Ectodermal cell (in vitro differentiated cells): ENCODE measurements at regions not wholly inside any gene's neighbourhood (a gene's known extent, or its start where the extent isn't known, plus 50 kb on each side); places are given as distances from the start of the nearest gene placed in this dataset.

Experiments
- H3K27ac ChIP-seq: 2 replicates; pipeline ENCODE4 v1.7.0; 2013; ENCODE audit warnings: mild to moderate bottlenecking, low read depth, low read length; ENCODE audit not compliant: insufficient read depth, poor library complexity, severe bottlenecking
- H3K27me3 ChIP-seq: 2 replicates; pipeline ENCODE4 v1.7.0; 2013; ENCODE audit warnings: mild to moderate bottlenecking, low read length; ENCODE audit not compliant: insufficient read depth, control insufficient read depth, poor library complexity, severe bottlenecking
- H3K36me3 ChIP-seq: one replicate; pipeline ENCODE4 v1.7.0; 2013; ENCODE audit warnings: low read length; ENCODE audit not compliant: control insufficient read depth, insufficient read depth
- H3K4me1 ChIP-seq: one replicate; pipeline ENCODE4 v1.7.0; 2013; ENCODE audit warnings: low read length; ENCODE audit not compliant: control insufficient read depth, insufficient read depth
- H3K4me3 ChIP-seq: 2 replicates; pipeline ENCODE4 v1.7.0; 2013; ENCODE audit warnings: low read depth, low read length, control low read depth; ENCODE audit not compliant: insufficient read depth
- H3K9me3 ChIP-seq: 2 replicates; pipeline ENCODE4 v1.7.0; 2013; ENCODE audit warnings: mild to moderate bottlenecking, low read length, moderate library complexity; ENCODE audit not compliant: control insufficient read depth
- WGBS, 2 experiments: methylation state at CpG; one replicate each; pipeline ENCODE4 v1.1.7; 2013; ENCODE audit warnings: missing lambda C conversion rate in 2 of 2; 5-methylcytosine and 5-hydroxymethylcytosine counted together

DNA sequence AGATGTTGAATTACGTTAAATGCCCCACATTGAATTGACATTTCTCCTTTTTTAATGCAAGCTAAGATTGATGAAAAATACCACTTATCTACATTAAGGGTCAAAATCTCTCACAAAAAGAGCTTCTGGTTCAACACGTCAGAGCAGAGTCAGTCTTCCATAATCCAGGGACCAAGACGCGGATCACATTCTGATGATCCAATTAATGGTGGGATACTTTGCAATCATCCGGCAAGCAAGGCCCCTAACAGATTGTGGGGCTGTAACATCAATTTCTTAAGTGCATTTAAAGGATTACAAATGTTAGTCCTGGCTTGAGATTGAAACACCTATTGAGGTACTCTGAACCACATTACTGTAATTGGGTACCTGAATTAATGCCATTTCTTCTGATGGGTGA is 120.2 kb upstream of the ESRRG start:
- Histone ChIP-seq H3K27me3 (no peaks in the 10 kb centered on the region), H3K4me1 (no peaks in the 10 kb centered on the region), H3K27ac (no peak overlapping the region), H3K4me3 (no peak overlapping the region), H3K9me3 (no peaks in the 10 kb centered on the region), H3K36me3 (no peaks in the 10 kb centered on the region)
- WGBS, 2 experiments: 95 to 96% methylated on average over 5 of the region's 5 CpGs

GRCh38 chr1:216841165-216841564 is 117.9 kb upstream of the ESRRG start:
- Histone ChIP-seq H3K4me3 (no peak overlapping the region), H3K27me3 (no peaks in the 10 kb centered on the region), H3K9me3 (no peaks in the 10 kb centered on the region), H3K27ac (no peak overlapping the region), H3K4me1 (no peaks in the 10 kb centered on the region), H3K36me3 (no peaks in the 10 kb centered on the region)
- 85 to 91% methylated on average over 3 of the region's 3 CpGs for WGBS, 2 experiments

- Histone ChIP-seq H3K36me3 (no peaks in the 10 kb centered on the region), H3K27ac (no peak overlapping the region), H3K4me3 (no peak overlapping the region), H3K27me3 (no peaks in the 10 kb centered on the region), H3K4me1 (no peaks in the 10 kb centered on the region), H3K9me3 (no peaks in the 10 kb centered on the region)
- 13 to 26% methylated on average over 3 of the region's 3 CpGs for WGBS, 2 experiments
Measured at GRCh38 chr1:216836316-216836715, 113.1 kb upstream of the ESRRG start.

GRCh38 chr1:216833509-216833908 is 110.3 kb upstream of the ESRRG start:
- Histone ChIP-seq H3K36me3 (no peaks in the 10 kb centered on the region), H3K4me3 (no peak overlapping the region), H3K9me3 (no peaks in the 10 kb centered on the region), H3K27me3 (no peaks in the 10 kb centered on the region), H3K27ac (no peak overlapping the region), H3K4me1 (no peaks in the 10 kb centered on the region)
- WGBS, 2 experiments: 91 to 95% methylated on average over 4 of the region's 4 CpGs

GRCh38 chr1:216832192-216832591 is 109.0 kb upstream of the ESRRG start:
- H3K4me1 ChIP-seq: no peaks in the 10 kb centered on the region
- WGBS, 2 experiments: 92 to 96% methylated on average over 3 of the region's 3 CpGs

DNA sequence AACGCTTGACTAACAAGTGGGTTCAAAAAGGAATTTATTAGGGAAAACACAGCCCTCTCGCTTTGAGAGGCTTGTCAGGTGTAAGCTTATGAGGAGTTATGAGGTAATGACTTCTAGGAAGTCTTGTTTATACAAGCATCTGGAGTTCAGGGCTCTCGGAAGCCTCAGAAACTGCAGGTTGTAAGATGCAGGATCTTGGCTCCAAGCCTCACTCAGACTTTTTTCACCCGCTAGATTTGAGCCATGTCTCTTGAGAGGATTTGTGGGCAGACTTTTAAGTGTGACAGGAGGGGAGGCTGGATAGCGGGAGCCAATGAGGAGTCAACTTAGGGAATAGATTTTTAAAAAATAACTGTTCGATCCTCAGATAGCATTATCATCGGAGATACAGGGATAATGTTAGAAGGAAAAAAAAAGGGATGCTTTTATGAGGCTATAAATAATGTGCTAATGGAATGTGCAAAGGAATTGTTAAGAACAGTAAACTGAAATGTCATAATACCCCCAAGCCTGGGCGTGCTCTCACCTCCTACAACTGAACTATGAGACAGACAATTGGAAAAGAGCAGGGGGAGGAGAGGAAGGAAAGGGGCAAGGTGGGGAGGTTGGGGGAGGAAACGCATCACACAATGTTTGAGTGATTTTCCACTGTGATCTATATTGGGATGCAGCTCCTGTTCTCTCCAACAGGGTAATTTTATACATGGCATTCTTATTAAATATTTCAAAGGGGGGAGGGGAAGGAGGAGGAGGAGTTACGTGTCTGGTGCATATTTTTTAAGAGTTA is 107.4 kb upstream of the ESRRG start:
- WGBS, 2 experiments: 84 to 88% methylated on average over 9 of the region's 10 CpGs
- Histone ChIP-seq H3K27me3 (no peaks in the 10 kb centered on the region), H3K9me3 (no peaks in the 10 kb centered on the region), H3K36me3 (no peaks in the 10 kb centered on the region), H3K4me1 (no peaks in the 10 kb centered on the region), H3K4me3 (no peak overlapping the region), H3K27ac (no peak overlapping the region)

More at GRCh38 chr1:216832192-216832591, 109.0 kb upstream of the ESRRG start:
- H3K27ac ChIP-seq: no peak overlapping the region
- H3K4me3 ChIP-seq: no peak overlapping the region
- no peaks in the 10 kb centered on the region for H3K36me3 ChIP-seq
- H3K27me3 ChIP-seq: no peaks in the 10 kb centered on the region
- H3K9me3 ChIP-seq: no peaks in the 10 kb centered on the region

DNA sequence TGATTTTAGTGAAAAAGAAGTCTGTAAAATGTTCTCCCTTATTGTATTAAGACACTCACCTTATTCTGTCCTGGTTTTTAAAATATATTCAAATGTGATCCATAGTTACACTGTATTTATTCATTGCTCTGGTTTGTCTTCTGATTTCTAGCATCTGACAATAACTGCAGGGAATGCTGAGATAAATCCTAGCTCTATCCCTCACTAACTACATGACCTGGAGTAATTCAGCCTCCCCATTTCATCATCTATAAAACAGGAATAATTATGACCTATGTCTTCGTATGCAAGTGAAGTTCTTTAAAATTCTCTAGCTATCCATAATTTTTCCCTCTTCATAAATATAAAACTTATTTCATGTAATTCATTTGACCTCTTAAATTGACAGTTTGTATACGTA is 104.0 kb upstream of the ESRRG start:
- Histone ChIP-seq H3K9me3 (no peaks in the 10 kb centered on the region), H3K36me3 (no peaks in the 10 kb centered on the region), H3K4me1 (no peaks in the 10 kb centered on the region), H3K27me3 (no peaks in the 10 kb centered on the region), H3K4me3 (no peak overlapping the region), H3K27ac (no peak overlapping the region)
- WGBS, 2 experiments: 95 to 100% methylated on average over 2 of the region's 2 CpGs

DNA sequence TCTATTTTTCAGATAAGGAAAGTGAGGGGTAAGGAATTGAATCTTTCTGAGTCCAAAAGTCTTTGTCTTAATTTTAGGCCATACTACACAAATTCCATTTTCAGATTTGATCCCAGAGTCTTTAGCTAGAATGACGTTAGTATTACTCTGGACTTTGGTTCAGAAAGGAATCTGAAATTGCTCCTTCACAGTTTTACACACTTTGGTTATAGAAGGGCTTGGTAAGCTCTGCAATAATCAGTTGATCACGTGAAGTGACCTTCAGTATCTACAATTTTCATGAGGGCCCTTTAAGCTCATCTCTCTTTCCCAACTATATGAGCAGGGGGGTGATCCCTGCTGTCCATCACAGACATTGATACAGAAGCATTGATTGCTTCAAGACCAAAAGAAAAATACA is 103.4 kb upstream of the ESRRG start:
- Histone ChIP-seq H3K27me3 (no peaks in the 10 kb centered on the region), H3K36me3 (no peaks in the 10 kb centered on the region), H3K4me1 (no peaks in the 10 kb centered on the region), H3K4me3 (no peak overlapping the region), H3K9me3 (no peaks in the 10 kb centered on the region), H3K27ac (no peak overlapping the region)
- 90 to 92% methylated on average over 2 of the region's 2 CpGs for WGBS, 2 experiments

GRCh38 chr1:216826214-216826613 is 103.0 kb upstream of the ESRRG start:
- Histone ChIP-seq H3K4me1 (no peaks in the 10 kb centered on the region), H3K36me3 (no peaks in the 10 kb centered on the region), H3K27ac (no peak overlapping the region), H3K9me3 (no peaks in the 10 kb centered on the region), H3K4me3 (no peak overlapping the region), H3K27me3 (no peaks in the 10 kb centered on the region)
- 83 to 100% methylated on average over 2 of the region's 4 CpGs for WGBS, 2 experiments

DNA sequence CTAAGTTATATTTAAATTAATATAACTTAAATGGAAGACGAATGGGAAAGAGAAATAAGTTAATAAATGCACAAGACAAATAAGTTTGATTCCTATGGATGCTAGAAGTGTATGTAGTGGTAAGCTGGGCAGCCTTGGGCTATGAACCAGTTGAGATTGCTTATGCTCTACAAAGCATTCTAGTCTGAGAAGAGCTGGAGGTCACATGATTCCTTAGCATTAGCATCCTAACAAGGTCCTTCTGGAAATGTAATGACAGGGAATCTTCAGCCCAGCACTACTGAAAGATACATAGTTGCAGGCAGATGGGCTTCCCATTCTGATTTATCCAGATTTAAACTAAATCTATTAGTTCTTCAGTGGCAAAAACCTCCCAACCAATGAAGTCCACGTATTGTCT is 102.3 kb upstream of the ESRRG start:
- Histone ChIP-seq H3K27me3 (no peaks in the 10 kb centered on the region), H3K4me1 (no peaks in the 10 kb centered on the region), H3K4me3 (no peak overlapping the region), H3K9me3 (no peaks in the 10 kb centered on the region), H3K27ac (no peak overlapping the region), H3K36me3 (no peaks in the 10 kb centered on the region)
- WGBS, 2 experiments: 87 to 97% methylated on average over 2 of the region's 2 CpGs
